ENCODE measurements at regions not wholly inside any gene's neighbourhood (a gene's known extent, or its start where the extent isn't known, plus 50 kb on each side); places are given as distances from the start of the nearest gene placed in this dataset.

DNA sequence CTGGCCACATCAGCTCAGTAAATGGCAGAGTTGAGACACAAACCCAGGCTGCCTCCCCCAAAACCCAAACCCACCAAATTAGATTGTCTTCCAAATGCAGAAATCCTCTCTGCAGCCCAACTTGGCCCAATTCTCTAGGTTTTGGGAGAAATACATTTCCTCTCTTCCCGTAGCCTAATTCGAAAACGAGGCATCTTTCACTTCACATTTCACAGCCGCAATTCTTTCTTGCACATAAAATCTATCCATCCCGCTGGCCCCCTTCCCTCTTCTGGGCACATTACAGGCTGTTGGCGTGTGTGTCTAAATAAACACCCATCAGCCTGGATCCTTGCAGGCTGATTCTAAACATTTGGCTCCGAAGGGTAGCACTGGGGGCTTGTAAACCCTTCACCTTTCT is 83.8 kb upstream of the VRK1 start:
- TF ChIP-seq, protein P1, sequence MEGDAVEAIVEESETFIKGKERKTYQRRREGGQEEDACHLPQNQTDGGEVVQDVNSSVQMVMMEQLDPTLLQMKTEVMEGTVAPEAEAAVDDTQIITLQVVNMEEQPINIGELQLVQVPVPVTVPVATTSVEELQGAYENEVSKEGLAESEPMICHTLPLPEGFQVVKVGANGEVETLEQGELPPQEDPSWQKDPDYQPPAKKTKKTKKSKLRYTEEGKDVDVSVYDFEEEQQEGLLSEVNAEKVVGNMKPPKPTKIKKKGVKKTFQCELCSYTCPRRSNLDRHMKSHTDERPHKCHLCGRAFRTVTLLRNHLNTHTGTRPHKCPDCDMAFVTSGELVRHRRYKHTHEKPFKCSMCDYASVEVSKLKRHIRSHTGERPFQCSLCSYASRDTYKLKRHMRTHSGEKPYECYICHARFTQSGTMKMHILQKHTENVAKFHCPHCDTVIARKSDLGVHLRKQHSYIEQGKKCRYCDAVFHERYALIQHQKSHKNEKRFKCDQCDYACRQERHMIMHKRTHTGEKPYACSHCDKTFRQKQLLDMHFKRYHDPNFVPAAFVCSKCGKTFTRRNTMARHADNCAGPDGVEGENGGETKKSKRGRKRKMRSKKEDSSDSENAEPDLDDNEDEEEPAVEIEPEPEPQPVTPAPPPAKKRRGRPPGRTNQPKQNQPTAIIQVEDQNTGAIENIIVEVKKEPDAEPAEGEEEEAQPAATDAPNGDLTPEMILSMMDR (IDR thresholded peaks at IDR 0.05): no peak
- TF ChIP-seq POLR2A (IDR thresholded peaks at IDR 0.05): no peak

All from upper lobe of left lung (tissue), 4 donors.